Mucosa of rectum (tissue), 2 donors: ENCODE measurements at regions not wholly inside any gene's neighbourhood (a gene's known extent, or its start where the extent isn't known, plus 50 kb on each side); places are given as distances from the start of the nearest gene placed in this dataset.

Source experiments
- H3K27ac ChIP-seq, 2 donors: one replicate each; pipeline ENCODE4 v1.7.0; 2013; ENCODE audit warnings: inconsistent platforms in 2 of 2, low read depth in 2 of 2, low read length in 2 of 2
- H3K27me3 ChIP-seq, 2 donors: one replicate each; pipeline ENCODE4 v1.7.0; 2013; ENCODE audit warnings: low read length in 2 of 2; ENCODE audit not compliant: control insufficient read depth in 2 of 2, insufficient read depth in 2 of 2
- H3K36me3 ChIP-seq, 2 donors: one replicate each; pipeline ENCODE4 v1.7.0; 2013; ENCODE audit warnings: low read length in 2 of 2; ENCODE audit not compliant: control insufficient read depth in 2 of 2, insufficient read depth in 2 of 2
- H3K4me1 ChIP-seq, 2 donors: one replicate each; pipeline ENCODE4 v1.7.0; 2013; ENCODE audit warnings: low read length in 2 of 2, mild to moderate bottlenecking in 1 of 2; ENCODE audit not compliant: control insufficient read depth in 2 of 2, insufficient read depth in 2 of 2
- H3K4me3 ChIP-seq, 2 donors: one replicate each; pipeline ENCODE4 v1.7.0; 2013; ENCODE audit warnings: low read length in 2 of 2
- H3K9ac ChIP-seq, 2 donors: one replicate each; pipeline ENCODE4 v1.7.0; 2013; ENCODE audit warnings: low read length in 2 of 2, low read depth in 1 of 2, mild to moderate bottlenecking in 1 of 2
- H3K9me3 ChIP-seq, 2 donors: one replicate each; pipeline ENCODE4 v1.7.0; 2013; ENCODE audit warnings: low read length in 2 of 2; ENCODE audit not compliant: control insufficient read depth in 2 of 2
- donor health status: healthy.
- donor health status: Normal muscosa, but diverticular disease.

- H3K27me3 ChIP-seq = no peaks in the 10 kb centered on the region
- no peak overlapping the region for H3K9ac ChIP-seq
- H3K9me3 ChIP-seq = peaks cover 1 to 7% of the 10 kb centered on the region in 2 donors
- no peak overlapping the region for H3K27ac ChIP-seq
- H3K36me3 ChIP-seq = no peaks in the 10 kb centered on the region
- H3K4me1 ChIP-seq = no peaks in the 10 kb centered on the region
- no peak overlapping the region for H3K4me3 ChIP-seq
These were observed 1021.9 kb upstream of the PRKX start for GRCh38 chrX:4735299-4735698.

GRCh38 chrX:4710618-4711433 lies 997.4 kb upstream of the PRKX start:
- no peaks in the 10 kb centered on the region for H3K4me1 ChIP-seq
- H3K4me3 ChIP-seq = no peak overlapping the region
- no peaks in the 10 kb centered on the region for H3K27me3 ChIP-seq
- H3K36me3 ChIP-seq = no peaks in the 10 kb centered on the region
- no peaks in the 10 kb centered on the region for H3K9me3 ChIP-seq
- H3K9ac ChIP-seq = no peak overlapping the region
- no peak overlapping the region for H3K27ac ChIP-seq

DNA sequence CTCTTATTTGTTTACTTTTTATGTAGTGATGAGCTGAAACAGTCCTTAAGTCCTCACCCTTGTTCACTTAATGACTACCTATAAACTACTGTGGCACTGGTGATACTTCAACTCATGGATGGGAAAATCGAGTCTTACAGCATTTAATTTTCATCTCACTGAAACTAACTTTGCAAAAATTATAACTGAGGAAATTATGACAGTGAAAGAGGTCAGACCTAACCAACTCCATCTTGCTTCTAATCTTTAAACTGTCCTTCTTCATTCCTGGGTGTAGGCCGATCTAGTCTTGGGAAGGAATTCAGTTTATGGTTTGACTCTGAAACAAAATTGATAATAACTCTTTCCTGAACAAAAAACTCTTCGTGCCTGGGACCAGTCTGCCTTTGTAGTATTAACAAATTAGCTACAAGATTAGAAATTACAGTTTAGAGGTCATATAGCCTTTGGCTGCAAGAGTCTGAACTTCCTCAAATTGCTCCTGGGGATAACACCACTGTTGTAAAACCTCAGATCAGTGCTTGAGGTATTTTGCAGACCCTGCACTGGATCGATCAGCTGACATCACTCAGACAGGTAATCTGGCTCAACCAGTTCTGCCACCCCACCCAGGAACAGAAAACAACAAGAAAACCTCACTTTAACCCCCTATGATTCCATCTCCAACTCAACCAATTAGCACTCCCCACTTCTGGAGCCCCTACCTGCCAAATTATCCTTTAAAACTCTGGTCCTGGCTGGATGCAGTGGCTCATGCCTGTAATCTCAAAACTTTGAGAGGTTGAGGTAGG lies 995.7 kb upstream of the PRKX start:
- no peak overlapping the region for H3K27ac ChIP-seq

GRCh38 chrX:4706961-4707360 lies 993.5 kb upstream of the PRKX start:
- H3K27ac ChIP-seq = no peak overlapping the region
- H3K36me3 ChIP-seq = no peaks in the 10 kb centered on the region
- no peaks in the 10 kb centered on the region for H3K9me3 ChIP-seq
- no peak overlapping the region for H3K4me3 ChIP-seq
- no peaks in the 10 kb centered on the region for H3K4me1 ChIP-seq
- H3K9ac ChIP-seq = no peak overlapping the region
- H3K27me3 ChIP-seq = no peaks in the 10 kb centered on the region

More for the DNA sequence above, 995.7 kb upstream of the PRKX start:
- Histone ChIP-seq H3K9me3 (no peaks in the 10 kb centered on the region), H3K36me3 (no peaks in the 10 kb centered on the region), H3K9ac (no peak overlapping the region), H3K4me3 (no peak overlapping the region), H3K4me1 (no peaks in the 10 kb centered on the region), H3K27me3 (no peaks in the 10 kb centered on the region)

GRCh38 chrX:4690521-4690920 lies 977.1 kb upstream of the PRKX start:
- H3K4me3 ChIP-seq = no peak overlapping the region
- no peak overlapping the region for H3K9ac ChIP-seq
- peaks cover 0 to 2% of the 10 kb centered on the region in 2 donors for H3K9me3 ChIP-seq
- no peaks in the 10 kb centered on the region for H3K36me3 ChIP-seq
- no peak overlapping the region for H3K27ac ChIP-seq
- no peaks in the 10 kb centered on the region for H3K27me3 ChIP-seq
- no peaks in the 10 kb centered on the region for H3K4me1 ChIP-seq

DNA sequence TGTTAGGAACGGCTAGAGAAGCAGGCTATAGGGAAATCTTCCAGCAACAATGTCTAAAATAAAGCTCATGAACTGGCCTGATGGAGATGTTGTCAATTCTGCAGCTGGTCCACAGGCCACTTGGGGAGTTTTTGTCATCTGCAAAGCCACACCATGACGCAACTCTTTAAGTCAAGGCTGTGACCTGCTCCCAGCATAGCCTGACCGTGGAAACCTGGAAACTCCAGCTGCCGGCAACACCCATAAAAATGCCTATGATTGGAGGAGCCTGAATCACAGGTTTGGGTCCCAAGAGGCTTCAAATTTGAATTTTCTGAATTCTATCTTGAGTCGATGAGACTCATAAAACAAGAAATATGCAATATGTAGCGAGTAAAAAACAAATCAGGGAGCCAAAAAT lies 969.2 kb upstream of the PRKX start:
- Histone ChIP-seq H3K9ac (no peak overlapping the region), H3K27me3 (no peaks in the 10 kb centered on the region), H3K27ac (no peak overlapping the region), H3K36me3 (no peaks in the 10 kb centered on the region), H3K4me3 (no peak overlapping the region), H3K9me3 (peaks cover 0 to 2% of the 10 kb centered on the region in 2 donors), H3K4me1 (no peaks in the 10 kb centered on the region)

- Histone ChIP-seq H3K4me1 (no peaks in the 10 kb centered on the region), H3K9ac (no peak overlapping the region), H3K27me3 (no peaks in the 10 kb centered on the region), H3K27ac (no peak overlapping the region), H3K9me3 (no peaks in the 10 kb centered on the region), H3K4me3 (no peak overlapping the region), H3K36me3 (no peaks in the 10 kb centered on the region)
These were observed 962.3 kb upstream of the PRKX start for GRCh38 chrX:4675686-4676300.

DNA sequence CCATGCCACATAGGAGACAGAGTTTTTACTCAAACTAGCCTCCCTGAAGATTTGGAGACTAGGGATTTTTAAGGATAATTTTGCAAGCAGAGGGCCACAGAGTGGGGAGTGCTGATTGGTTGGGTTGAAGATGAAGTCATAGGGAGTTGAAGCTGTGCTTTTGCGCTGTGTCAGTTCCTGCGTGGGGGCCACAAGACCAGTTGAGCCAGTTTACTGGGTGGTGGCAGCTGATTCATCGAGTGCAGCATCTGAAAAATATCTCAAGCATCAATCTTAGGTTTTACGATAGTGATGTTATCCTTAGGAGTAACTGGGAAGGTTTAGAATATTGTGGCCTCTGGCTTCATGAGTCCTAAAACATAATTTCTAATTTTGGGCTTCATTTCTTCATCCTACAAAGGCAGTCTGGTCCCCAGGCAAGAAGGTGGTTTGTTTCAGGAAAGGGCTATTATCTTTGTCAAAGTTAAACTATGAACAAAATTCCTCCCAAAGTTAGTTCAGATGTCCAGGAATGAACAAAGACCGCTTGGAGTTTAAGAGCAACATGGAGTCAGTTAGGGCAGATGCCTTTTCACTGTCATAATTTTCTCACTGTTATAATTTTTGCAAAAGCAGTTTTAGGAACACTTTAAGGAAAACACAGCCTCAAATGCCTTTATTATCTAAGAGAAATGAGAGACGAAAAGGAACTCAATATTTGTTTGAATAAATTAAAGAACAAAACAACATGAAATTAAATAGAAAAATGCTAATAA lies 960.8 kb upstream of the PRKX start:
- Histone ChIP-seq H3K9ac (no peak overlapping the region), H3K36me3 (no peaks in the 10 kb centered on the region), H3K27ac (no peak overlapping the region), H3K27me3 (no peaks in the 10 kb centered on the region), H3K4me3 (no peak overlapping the region), H3K9me3 (no peaks in the 10 kb centered on the region), H3K4me1 (no peaks in the 10 kb centered on the region)

DNA sequence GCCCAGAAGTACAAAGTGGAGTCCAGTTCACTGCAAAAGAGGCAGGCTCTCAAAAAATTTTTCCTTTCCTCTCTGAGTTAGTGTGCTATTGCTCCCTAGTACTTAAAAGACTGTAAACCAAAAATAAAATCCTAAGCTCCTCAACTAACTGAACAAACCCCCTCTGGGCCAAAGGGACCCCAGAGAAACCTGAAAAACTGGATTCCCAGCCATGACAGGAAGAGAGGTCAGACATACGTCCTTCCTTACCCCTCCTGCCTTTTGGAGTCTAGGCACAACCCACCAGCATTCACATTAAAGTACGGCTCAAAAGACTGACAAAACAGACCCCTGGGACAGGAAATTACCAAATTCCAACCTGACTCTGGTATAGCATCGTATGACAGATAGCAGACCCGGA lies 957.9 kb upstream of the PRKX start:
- no peak overlapping the region for H3K9ac ChIP-seq
- no peak overlapping the region for H3K27ac ChIP-seq
- no peaks in the 10 kb centered on the region for H3K27me3 ChIP-seq
- H3K4me3 ChIP-seq = no peak overlapping the region
- H3K9me3 ChIP-seq = no peaks in the 10 kb centered on the region
- H3K4me1 ChIP-seq = no peaks in the 10 kb centered on the region
- no peaks in the 10 kb centered on the region for H3K36me3 ChIP-seq
